GM19324 (cell line): ENCODE measurements at regions not wholly inside any gene's neighbourhood (a gene's known extent, or its start where the extent isn't known, plus 50 kb on each side); places are given as distances from the start of the nearest gene placed in this dataset.
A peak's percentile ranks its signal among the peaks of the same experiment; 100 is the strongest.
"Not testable (repeated sequence)": the region's sequence is repeated elsewhere in the genome, so short reads cannot be mapped to it uniquely, and the experiment has no call there.

Source experiments
- ATAC-seq: cut with Tn5 transposase; IDR thresholded peaks from one replicate; pipeline ENCODE4 v1.9.1; 2021; ENCODE audit warnings: mild to moderate bottlenecking, moderate library complexity; ENCODE audit not compliant: unreplicated experiment, low FRiP score

DNA sequence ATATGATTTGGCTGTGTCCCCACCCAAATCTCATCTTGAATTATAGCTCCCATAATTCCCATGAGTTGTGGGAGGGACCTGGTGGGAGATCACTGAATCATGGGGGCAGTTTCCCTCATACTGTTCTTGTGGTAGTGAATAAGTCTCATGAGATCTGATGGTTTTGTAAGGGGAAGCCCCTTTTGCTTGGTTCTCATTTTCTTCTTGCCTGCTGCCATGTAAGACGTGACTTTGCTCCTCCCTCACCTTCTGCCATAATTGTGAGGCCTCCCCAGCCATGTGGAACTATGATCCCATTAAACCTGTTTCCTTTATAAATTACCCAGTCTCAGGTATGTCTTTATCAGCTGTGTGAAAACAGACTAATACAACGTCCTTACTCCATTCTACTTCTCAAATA is 108.5 kb upstream of the SCAF8 start:
- not testable (repeated sequence) for ATAC-seq

DNA sequence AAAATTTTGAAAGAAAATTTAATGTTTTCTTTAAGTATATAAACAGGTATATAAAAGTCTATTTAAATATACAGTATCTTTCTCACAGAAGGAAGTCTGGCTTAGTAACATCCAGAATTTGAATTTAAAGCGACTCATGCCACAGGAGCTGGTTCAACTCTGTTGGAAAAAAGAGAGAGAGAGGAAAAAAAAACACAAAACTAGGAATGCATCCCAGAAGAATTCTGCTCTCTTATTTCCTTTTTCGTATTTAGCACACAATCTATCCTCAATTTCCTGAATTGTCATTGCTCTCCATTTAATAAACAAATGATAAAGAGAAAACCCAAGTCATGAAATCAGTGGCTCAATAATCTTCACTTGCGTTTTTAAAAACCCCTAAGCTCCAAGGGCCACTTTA is 107.5 kb upstream of the SCAF8 start:
- no peak for ATAC-seq

DNA sequence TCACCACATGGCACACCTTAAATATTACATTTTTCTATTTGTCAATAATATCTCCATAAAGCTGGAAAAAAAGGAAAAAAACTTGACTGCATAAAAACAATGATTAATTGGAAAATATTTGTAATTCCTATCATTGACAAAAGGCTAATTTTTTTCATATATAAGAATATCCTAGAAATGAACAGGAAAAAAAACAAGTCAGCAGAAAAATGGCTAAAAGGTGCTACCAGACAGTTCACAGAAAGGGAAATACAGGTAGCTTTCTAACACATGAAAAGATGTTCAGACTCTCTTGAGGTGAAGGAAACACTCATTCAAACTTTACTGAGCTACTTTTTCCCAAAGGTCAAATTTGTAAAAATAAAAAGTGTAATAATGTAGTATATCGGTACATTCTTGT is 104.1 kb upstream of the SCAF8 start:
- no peak for ATAC-seq

- no peak for ATAC-seq
These were observed 101.1 kb upstream of the SCAF8 start for GRCh38 chr6:154632119-154632518.

- ATAC-seq = no peak
These were observed 95.8 kb upstream of the SCAF8 start for GRCh38 chr6:154637392-154637791.

DNA sequence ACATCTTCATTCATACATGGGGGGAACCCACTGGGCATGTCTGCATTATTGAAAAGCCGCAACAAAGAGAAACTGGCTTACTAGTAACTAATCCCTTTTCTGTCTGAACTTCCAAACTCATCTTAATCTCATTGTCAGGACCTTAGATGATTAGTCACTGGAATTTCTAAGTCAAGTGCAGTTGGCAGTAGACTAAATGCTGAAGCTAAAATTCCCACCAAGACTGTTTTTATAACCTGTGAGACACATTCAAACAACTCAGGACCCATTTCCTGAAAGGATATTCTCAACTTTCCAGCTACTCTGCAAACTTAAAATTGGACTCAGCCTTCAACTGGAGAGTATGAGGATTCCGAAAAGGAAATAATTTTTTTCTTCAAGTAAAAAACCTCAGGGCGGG is 94.8 kb upstream of the SCAF8 start:
- no peak for ATAC-seq

DNA sequence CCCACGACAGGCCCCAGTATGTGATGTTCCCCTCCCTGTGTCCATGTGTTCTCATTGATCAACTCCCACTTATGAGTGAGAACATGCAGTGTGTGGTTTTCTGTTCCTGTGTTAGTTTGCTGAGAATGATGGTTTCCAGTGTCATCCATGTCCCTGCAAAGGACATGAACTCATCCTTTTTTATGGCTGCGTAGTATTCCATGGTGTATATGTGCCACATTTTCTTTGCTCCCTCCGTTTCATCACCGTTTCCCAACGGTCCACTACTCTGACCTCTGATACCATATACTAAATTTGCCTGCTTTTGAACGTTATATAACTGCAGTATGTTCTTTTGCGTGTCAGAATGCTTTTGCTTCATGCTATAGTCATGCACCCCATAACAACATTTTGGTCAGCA is 94.0 kb upstream of the SCAF8 start:
- ATAC-seq = not testable (repeated sequence)

- no peak for ATAC-seq
These were observed 84.9 kb upstream of the SCAF8 start for GRCh38 chr6:154648188-154648887.

- no peak for ATAC-seq
These were observed 84.4 kb upstream of the SCAF8 start for GRCh38 chr6:154648888-154649205.

GRCh38 chr6:154649721-154650120 is 83.5 kb upstream of the SCAF8 start:
- no peak for ATAC-seq

GRCh38 chr6:154650351-154650750 is 82.9 kb upstream of the SCAF8 start:
- ATAC-seq = no peak

DNA sequence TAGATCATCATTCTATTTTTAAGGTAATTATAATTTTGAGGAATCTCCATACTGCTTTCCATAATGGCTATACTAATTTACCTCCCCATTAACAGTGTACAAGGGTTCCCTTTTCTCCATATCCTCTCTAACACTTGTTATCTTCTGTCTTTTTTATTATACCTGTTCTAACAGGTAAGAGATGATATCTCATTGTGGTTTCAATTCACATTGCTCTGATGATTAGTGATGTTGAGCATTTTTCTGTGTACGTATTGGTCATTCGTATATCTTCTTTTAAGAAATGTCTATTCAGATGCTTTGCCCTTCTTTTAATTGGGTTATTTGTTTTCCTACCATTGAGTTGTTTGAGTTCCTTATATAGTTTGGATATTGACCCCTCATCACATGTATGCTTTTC is 81.6 kb upstream of the SCAF8 start:
- no peak for ATAC-seq

GRCh38 chr6:154653385-154653784 is 79.8 kb upstream of the SCAF8 start:
- no peak for ATAC-seq

- no peak for ATAC-seq
These were observed 79.4 kb upstream of the SCAF8 start for GRCh38 chr6:154653853-154654252.

- no peak for ATAC-seq
These were observed 76.6 kb upstream of the SCAF8 start for GRCh38 chr6:154656660-154657059.

- ATAC-seq = no peak
These were observed 71.4 kb upstream of the SCAF8 start for GRCh38 chr6:154661768-154662167.

DNA sequence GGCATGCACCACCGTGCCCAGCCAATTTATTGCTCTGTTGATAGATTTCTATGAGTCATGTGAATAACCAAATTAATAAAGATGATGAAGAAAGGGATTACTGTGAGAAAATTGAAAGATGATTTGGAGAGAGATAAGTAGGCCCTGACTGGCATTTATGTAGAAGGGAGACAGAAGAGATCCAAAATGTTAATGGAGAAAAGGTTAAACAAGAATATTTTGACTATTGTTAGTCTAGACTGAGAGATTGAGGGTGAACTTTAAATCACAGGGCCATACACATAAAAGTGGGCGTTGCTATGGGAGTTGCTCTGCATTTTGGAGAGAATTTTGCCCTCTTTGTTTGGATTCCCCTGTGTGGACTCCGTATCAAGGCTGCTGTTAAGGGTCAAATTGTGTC is 68.9 kb upstream of the SCAF8 start:
- no peak for ATAC-seq

DNA sequence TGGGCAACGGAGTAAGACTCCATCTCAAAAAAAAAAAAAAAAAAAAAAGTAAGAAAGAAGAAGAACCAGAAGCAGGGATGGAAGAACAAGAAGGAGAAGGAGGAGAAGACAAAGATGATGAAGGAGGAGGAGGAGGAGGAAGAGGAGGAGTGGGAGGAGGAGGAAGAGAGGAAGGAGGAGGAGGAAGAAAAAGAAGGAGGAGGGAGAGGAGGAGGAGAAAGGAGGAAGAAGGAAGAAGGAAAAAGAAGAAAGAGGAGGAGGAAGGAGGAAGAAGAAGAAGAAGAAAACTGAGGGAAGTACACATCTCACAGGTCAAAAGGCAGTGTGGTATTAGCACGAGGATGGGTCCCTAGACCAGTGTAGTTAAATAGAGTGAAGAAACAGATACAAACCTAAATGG is 65.1 kb upstream of the SCAF8 start:
- no peak for ATAC-seq

GRCh38 chr6:154672086-154672485 is 61.1 kb upstream of the SCAF8 start:
- ATAC-seq = no peak

GRCh38 chr6:154673919-154674318 is 59.3 kb upstream of the SCAF8 start:
- no peak for ATAC-seq

GRCh38 chr6:154675602-154676088 is 57.6 kb upstream of the SCAF8 start:
- peak; percentile 98 for ATAC-seq

- no peak for ATAC-seq
These were observed 50.5 kb upstream of the SCAF8 start for GRCh38 chr6:154682633-154683125.
